RWPE1 (cell line): ENCODE measurements at regions not wholly inside any gene's neighbourhood (a gene's known extent, or its start where the extent isn't known, plus 50 kb on each side); places are given as distances from the start of the nearest gene placed in this dataset.
"Not testable (repeated sequence)": the region's sequence is repeated elsewhere in the genome, so short reads cannot be mapped to it uniquely, and the experiment has no call there.

Experiments used
- CTCF ChIA-PET: fragments of 350-600 bp; sonication (Branson Sonifier 250); formaldehyde crosslinking; extraction: SDS; loops from one replicate; lab custom pipeline; 2021; lab: Yijun Ruan, JAX
- POLR2A ChIA-PET: fragments of 400-600 bp; formaldehyde crosslinking; extraction: SDS; loops from one replicate; lab custom pipeline; 2020; ENCODE audit warnings: antibody characterized with exemption; ENCODE audit not compliant: low non-redundant PET; lab: Yijun Ruan, JAX
- DNase-seq: peaks from one replicate; pipeline ENCODE4 v3.0.0; 2012; ENCODE audit warnings: low spot score
- H3K27ac ChIP-seq: fragments of 450-650 bp; 2 replicates; pipeline ENCODE4 v1.5.1; 2017
- TF ChIP-seq, protein P1 (sequence below): fragments of 450-650 bp; conservative IDR thresholded peaks from 2 replicates; pipeline ENCODE4 v1.5.1; 2017; ENCODE audit warnings: low read depth, mild to moderate bottlenecking

DNA sequence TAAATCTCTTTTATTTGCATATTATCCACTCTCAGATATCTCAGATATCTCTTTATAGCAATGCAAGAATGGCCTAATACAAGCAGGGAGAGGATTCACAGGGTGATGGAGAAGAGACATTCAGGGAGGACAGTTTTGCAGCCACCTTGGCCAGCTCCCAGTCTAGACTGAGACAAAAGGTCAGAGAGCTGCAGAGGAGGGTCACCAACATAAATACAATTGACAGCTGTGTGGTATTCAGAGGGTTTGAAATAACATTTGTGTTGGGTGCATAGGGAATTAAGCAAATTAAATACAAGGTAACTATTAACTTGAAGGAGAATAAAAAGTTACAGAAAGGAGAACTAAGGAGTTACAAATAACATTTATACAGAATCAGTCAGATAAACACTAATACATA, 189.5 kb upstream of the TAPT1 start:
- ChIA-PET CTCF (no interaction called here), POLR2A (no interaction called here)
- DNase-seq: no peak
- TF ChIP-seq, protein P1, sequence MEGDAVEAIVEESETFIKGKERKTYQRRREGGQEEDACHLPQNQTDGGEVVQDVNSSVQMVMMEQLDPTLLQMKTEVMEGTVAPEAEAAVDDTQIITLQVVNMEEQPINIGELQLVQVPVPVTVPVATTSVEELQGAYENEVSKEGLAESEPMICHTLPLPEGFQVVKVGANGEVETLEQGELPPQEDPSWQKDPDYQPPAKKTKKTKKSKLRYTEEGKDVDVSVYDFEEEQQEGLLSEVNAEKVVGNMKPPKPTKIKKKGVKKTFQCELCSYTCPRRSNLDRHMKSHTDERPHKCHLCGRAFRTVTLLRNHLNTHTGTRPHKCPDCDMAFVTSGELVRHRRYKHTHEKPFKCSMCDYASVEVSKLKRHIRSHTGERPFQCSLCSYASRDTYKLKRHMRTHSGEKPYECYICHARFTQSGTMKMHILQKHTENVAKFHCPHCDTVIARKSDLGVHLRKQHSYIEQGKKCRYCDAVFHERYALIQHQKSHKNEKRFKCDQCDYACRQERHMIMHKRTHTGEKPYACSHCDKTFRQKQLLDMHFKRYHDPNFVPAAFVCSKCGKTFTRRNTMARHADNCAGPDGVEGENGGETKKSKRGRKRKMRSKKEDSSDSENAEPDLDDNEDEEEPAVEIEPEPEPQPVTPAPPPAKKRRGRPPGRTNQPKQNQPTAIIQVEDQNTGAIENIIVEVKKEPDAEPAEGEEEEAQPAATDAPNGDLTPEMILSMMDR: no peak
- no peak overlapping the region for H3K27ac ChIP-seq

- CTCF ChIA-PET: no interaction called here
- POLR2A ChIA-PET: no interaction called here
- H3K27ac ChIP-seq: no peak overlapping the region
- TF ChIP-seq, protein P1: no peak
- no peak for DNase-seq
Measured at GRCh38 chr4:16413814-16414555, 187.7 kb upstream of the TAPT1 start.

- TF ChIP-seq, protein P1: no peak
- POLR2A ChIA-PET: no interaction called here
Measured at GRCh38 chr4:16411501-16412085, 185.3 kb upstream of the TAPT1 start.

GRCh38 chr4:16393216-16393615, 166.9 kb upstream of the TAPT1 start:
- CTCF ChIA-PET, H3K27ac ChIP-seq, DNase-seq, POLR2A ChIA-PET: not testable (repeated sequence)

More at GRCh38 chr4:16411501-16412085, 185.3 kb upstream of the TAPT1 start:
- no peak for DNase-seq
- H3K27ac ChIP-seq: no peak overlapping the region
- CTCF ChIA-PET: no interaction called here

GRCh38 chr4:16391196-16391595, 164.9 kb upstream of the TAPT1 start:
- ChIA-PET POLR2A (no interaction called here), CTCF (no interaction called here)
- H3K27ac ChIP-seq: no peak overlapping the region
- TF ChIP-seq, protein P1: no peak
- DNase-seq: no peak

- CTCF ChIA-PET: no interaction called here
- DNase-seq: no peak
- POLR2A ChIA-PET: no interaction called here
- H3K27ac ChIP-seq: no peak overlapping the region
- TF ChIP-seq, protein P1: no peak
Measured at GRCh38 chr4:16387448-16387847, 161.2 kb upstream of the TAPT1 start.

- POLR2A ChIA-PET: no interaction called here
- DNase-seq: no peak
- TF ChIP-seq, protein P1: no peak
- CTCF ChIA-PET: interaction anchor here (0.6 kb wide), 1 partner anchor 1427 kb away, joined by 4 read pairs; no protein-coding TSS in a partner anchor
- H3K27ac ChIP-seq: no peak overlapping the region
Measured at GRCh38 chr4:16386711-16387320, 160.5 kb upstream of the TAPT1 start.
